Spleen (tissue), 11 donors: ENCODE measurements at regions not wholly inside any gene's neighbourhood (a gene's known extent, or its start where the extent isn't known, plus 50 kb on each side); places are given as distances from the start of the nearest gene placed in this dataset.

Experiments
- DNase-seq: peaks from one replicate; pipeline ENCODE4 v3.0.0-alpha.2; 2020
- H3K27ac ChIP-seq, 8 donors: fragments of 200-600 bp; sonication (generic) in 7 of 8; 1 replicate in 4 of 8; 2 replicates in 4 of 8; pipeline versions ENCODE4 v1.5.0 to v1.8.0; 2016 to 2021; ENCODE audit warnings: inconsistent platforms in 4 of 8, mild to moderate bottlenecking in 4 of 8, moderate library complexity in 1 of 8
- H3K27me3 ChIP-seq, 7 donors: fragments of 200-600 bp; sonication (generic) in 6 of 7; replicated peaks in 1 of 7; 1 replicate in 4 of 7; 2 replicates in 3 of 7; pipeline versions ENCODE4 v1.5.0 to v1.8.0; 2016 to 2021; ENCODE audit warnings: inconsistent platforms in 3 of 7, mild to moderate bottlenecking in 1 of 7
- H3K36me3 ChIP-seq, 6 donors: fragments of 200-600 bp; sonication (generic) in 5 of 6; 1 replicate in 4 of 6; 2 replicates in 2 of 6; pipeline versions ENCODE4 v1.5.0 to v1.8.0; 2016 to 2021; ENCODE audit warnings: inconsistent platforms in 2 of 6
- H3K4me1 ChIP-seq, 6 donors: fragments of 200-600 bp; sonication (generic) in 5 of 6; 1 replicate in 3 of 6; 2 replicates in 3 of 6; pipeline versions ENCODE4 v1.5.0 to v1.8.0; 2016 to 2021; ENCODE audit warnings: inconsistent platforms in 3 of 6
- H3K4me3 ChIP-seq, 8 donors: fragments of 200-600 bp; sonication (generic) in 7 of 8; 1 replicate in 4 of 8; 2 replicates in 4 of 8; pipeline versions ENCODE4 v1.5.0 to v1.8.0; 2016 to 2021; ENCODE audit warnings: inconsistent platforms in 4 of 8, mild to moderate bottlenecking in 4 of 8, moderate library complexity in 2 of 8
- H3K9me3 ChIP-seq, 8 donors: fragments of 200-600 bp; sonication (generic) in 7 of 8; 1 replicate in 4 of 8; 2 replicates in 4 of 8; pipeline versions ENCODE4 v1.5.0 to v1.8.0; 2016 to 2021; ENCODE audit warnings: inconsistent platforms in 4 of 8
- POLR2A ChIP-seq, 3 donors: fragments of 450-650 bp; IDR thresholded peaks; one replicate each; pipeline ENCODE4 v1.5.1; 2017; ENCODE audit warnings: antibody characterized with exemption in 3 of 3, mild to moderate bottlenecking in 1 of 3
- POLR2AphosphoS5 ChIP-seq, 3 donors: sonication (generic); formaldehyde crosslinking; IDR thresholded peaks; one replicate each; pipeline ENCODE4 v1.5.1; 2017; ENCODE audit warnings: antibody characterized with exemption in 3 of 3
- WGBS, 5 donors: extraction: QIAGEN DNeasy Blood & Tissue Kit in 3 of 5; methylation state at CpG; one replicate each; pipeline versions ENCODE4 v1.1.5 to v1.1.7; 2013 to 2018; 5-methylcytosine and 5-hydroxymethylcytosine counted together
- intact Hi-C: fragments of 100-400 bp; cut with DNase I; formaldehyde crosslinking; loops from one replicate; pipeline ENCODE4 v1.15.0; 2023; ENCODE audit warnings: low total_unique reads
- TF ChIP-seq, protein P1 (sequence below), 11 experiments: fragments of 200-600 bp in 7 of 11; fragments of 450-650 bp in 4 of 11; sonication (generic) in 4 of 11; IDR thresholded peaks in 8 of 11; conservative IDR thresholded peaks in 3 of 11; 1 replicate in 7 of 11; 2 replicates in 4 of 11; pipeline versions ENCODE4 v1.4.0 to v1.8.0; 2016 to 2021; ENCODE audit warnings: antibody characterized with exemption in 11 of 11, inconsistent platforms in 4 of 11, mild to moderate bottlenecking in 1 of 11
- donor health status: healthy with polysubstance abuse.
- donor health status: DM: no; HTN: no; CAD: no; lungs with moderate emphysema.
- donor health status: DM: no; HTN: no; CAD: no.
- donor health status: Bipolar disorder and iron deficiency.
- donor health status: healthy.
- donor health status: DM: no; HTN: no; CAD: no.
- donor health status: DM: yes; HTN: yes; CAD: no.

DNA sequence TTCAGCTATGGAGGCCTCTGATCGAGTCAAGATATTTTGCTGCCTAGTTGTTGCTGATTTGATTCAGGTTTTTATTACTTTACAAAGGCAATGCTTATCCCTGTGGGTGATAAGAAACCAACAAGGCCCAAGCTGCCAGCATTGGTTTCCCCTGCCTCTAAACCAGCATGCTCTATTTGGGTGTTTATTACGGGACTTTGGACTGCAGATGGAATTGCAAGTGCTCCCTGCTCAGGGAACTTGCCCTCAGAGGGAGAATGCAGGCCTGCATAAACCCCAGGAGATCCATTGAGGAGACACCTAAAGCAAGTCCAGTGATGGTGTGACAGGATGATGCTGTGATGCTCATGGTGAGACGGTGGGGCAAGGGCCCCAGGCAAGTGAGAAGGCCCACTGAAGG is 172.1 kb downstream of the VAPA start:
- TF ChIP-seq POLR2A (IDR thresholded peaks at IDR 0.05) = no peak
- TF ChIP-seq, protein P1, sequence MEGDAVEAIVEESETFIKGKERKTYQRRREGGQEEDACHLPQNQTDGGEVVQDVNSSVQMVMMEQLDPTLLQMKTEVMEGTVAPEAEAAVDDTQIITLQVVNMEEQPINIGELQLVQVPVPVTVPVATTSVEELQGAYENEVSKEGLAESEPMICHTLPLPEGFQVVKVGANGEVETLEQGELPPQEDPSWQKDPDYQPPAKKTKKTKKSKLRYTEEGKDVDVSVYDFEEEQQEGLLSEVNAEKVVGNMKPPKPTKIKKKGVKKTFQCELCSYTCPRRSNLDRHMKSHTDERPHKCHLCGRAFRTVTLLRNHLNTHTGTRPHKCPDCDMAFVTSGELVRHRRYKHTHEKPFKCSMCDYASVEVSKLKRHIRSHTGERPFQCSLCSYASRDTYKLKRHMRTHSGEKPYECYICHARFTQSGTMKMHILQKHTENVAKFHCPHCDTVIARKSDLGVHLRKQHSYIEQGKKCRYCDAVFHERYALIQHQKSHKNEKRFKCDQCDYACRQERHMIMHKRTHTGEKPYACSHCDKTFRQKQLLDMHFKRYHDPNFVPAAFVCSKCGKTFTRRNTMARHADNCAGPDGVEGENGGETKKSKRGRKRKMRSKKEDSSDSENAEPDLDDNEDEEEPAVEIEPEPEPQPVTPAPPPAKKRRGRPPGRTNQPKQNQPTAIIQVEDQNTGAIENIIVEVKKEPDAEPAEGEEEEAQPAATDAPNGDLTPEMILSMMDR (IDR thresholded peaks at IDR 0.05 in 8 of 11, conservative IDR thresholded peaks at IDR 0.05 in 3 of 11) = no peak
- no peak for TF ChIP-seq POLR2AphosphoS5 (IDR thresholded peaks at IDR 0.05)
- Histone ChIP-seq H3K4me3 (no peak overlapping the region), H3K27me3 (no peaks in the 10 kb centered on the region), H3K4me1 (no peaks in the 10 kb centered on the region), H3K36me3 (no peaks in the 10 kb centered on the region), H3K9me3 (peaks cover 6 to 41% (median 36%) of the 10 kb centered on the region in 8 donors), H3K27ac (no peak overlapping the region)
- 78 to 88% (median 84%) methylated on average over 3 of the region's 3 CpGs for WGBS, 5 donors
- no peak for DNase-seq
- intact Hi-C loops = no loop called here

DNA sequence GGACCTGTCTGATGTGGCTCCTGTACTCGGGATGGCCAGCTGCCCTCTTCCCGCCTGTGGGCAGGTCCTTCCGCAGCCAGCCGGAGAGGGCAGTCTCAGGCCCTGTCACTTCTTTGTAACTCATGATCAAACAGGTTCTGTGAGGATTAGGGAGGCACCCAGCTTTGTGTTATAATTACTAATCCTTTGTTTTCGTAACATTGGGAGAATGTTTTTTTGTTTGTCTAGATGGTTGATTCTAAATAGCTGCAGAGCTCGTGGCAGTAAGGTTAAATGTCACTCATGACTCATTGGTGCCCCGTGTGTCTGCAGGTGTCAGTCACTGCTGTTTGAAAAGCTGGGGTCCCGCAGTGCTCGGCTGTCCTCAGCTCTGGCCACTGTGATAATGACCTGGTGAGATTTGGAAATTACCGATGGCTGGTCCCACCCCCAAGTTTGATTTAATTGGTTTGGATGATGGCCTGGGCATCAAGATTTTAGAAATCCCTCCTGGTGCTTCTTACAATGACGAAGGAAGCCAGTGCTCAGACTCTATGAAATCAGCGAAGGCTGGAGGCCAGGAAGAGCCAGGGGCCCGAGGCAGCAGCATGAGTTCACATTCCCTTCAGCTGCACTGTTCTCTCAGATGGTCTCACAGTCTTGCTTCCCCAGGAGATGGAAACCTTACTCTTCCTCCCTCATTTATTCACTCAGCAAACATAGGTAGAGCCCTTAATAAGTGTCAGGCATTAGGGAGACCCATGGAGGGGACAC is 172.8 kb downstream of the VAPA start:
- no peak for DNase-seq
- H3K27ac ChIP-seq = no peak overlapping the region
- H3K4me1 ChIP-seq = no peaks in the 10 kb centered on the region
- TF ChIP-seq POLR2AphosphoS5 (IDR thresholded peaks at IDR 0.05) = no peak
- TF ChIP-seq, protein P1 (IDR thresholded peaks at IDR 0.05 in 8 of 11, conservative IDR thresholded peaks at IDR 0.05 in 3 of 11) = no peak
- no peaks in the 10 kb centered on the region for H3K27me3 ChIP-seq
- 82 to 86% (median 84%) methylated on average over 13 of the region's 13 CpGs for WGBS, 5 donors
- intact Hi-C loops = no loop called here
- H3K4me3 ChIP-seq = no peak overlapping the region
- no peaks in the 10 kb centered on the region for H3K36me3 ChIP-seq
- peaks cover 6 to 34% (median 30%) of the 10 kb centered on the region in 8 donors for H3K9me3 ChIP-seq

DNA sequence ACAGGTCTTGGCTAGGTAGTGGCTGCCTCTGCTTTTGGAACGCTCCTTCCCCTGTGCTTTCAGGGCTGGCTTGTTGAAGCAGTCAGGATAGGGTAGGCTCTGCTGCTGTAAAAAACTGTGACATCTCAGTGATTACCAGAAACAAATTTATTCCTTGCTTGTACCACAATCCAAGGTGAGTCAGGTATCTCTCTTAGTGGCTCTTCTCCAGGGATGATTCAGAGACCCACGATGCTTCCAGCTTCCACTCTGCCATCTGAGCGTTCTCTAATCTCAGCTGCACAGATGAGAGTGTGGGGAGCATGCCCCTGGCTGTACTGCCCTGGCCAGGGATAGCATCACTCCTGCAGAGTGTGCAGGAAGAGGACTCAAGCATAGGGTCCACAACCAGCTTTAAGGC is 174.9 kb downstream of the VAPA start:
- no peak overlapping the region for H3K27ac ChIP-seq
- no peak for DNase-seq
- H3K27me3 ChIP-seq = no peaks in the 10 kb centered on the region
- H3K36me3 ChIP-seq = no peaks in the 10 kb centered on the region
- no peak overlapping the region for H3K4me3 ChIP-seq
- intact Hi-C loops = no loop called here
- TF ChIP-seq POLR2AphosphoS5 (IDR thresholded peaks at IDR 0.05) (no peak), POLR2A (IDR thresholded peaks at IDR 0.05) (no peak)
- TF ChIP-seq, protein P1 (IDR thresholded peaks at IDR 0.05 in 8 of 11, conservative IDR thresholded peaks at IDR 0.05 in 3 of 11) = no peak
- peaks cover 0 to 13% (median 9%) of the 10 kb centered on the region in 8 donors for H3K9me3 ChIP-seq
- H3K4me1 ChIP-seq = no peaks in the 10 kb centered on the region
- 82 to 94% (median 87%) methylated on average over 3 of the region's 3 CpGs for WGBS, 5 donors

DNA sequence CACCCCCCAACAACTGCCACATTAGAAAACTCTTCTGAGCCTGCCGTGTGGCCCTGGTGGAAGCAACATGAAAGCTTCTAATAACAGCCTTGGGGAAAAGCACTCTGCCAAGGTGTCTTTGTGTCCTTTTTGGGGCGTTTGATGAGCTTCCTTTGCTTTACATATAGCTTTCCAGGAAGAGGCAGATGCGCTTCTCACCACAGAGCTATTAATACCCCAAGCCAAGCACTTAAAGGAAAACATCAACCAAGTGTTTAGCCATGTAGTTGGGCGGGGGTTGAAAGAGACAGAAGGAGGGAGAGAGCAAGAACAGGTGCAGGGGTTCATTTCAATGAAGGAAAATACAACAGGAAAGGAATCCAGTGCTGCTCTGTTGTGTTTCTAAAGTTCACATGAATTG is 176.1 kb downstream of the VAPA start:
- Histone ChIP-seq H3K4me1 (no peaks in the 10 kb centered on the region), H3K9me3 (peaks cover 0 to 2% (median under 1%) of the 10 kb centered on the region in 8 donors), H3K27ac (no peak overlapping the region), H3K4me3 (no peak overlapping the region), H3K36me3 (no peaks in the 10 kb centered on the region), H3K27me3 (no peaks in the 10 kb centered on the region)
- TF ChIP-seq, protein P1 (IDR thresholded peaks at IDR 0.05 in 8 of 11, conservative IDR thresholded peaks at IDR 0.05 in 3 of 11) = no peak
- TF ChIP-seq POLR2A (IDR thresholded peaks at IDR 0.05) = no peak
- no peak for TF ChIP-seq POLR2AphosphoS5 (IDR thresholded peaks at IDR 0.05)
- intact Hi-C loops = no loop called here
- no peak for DNase-seq
- 35 to 59% (median 52%) methylated on average over 4 of the region's 4 CpGs for WGBS, 5 donors
